HEK293T (cell line): ENCODE measurements at regions not wholly inside any gene's neighbourhood (a gene's known extent, or its start where the extent isn't known, plus 50 kb on each side); places are given as distances from the start of the nearest gene placed in this dataset.

Experiments
- CTCF ChIA-PET: fragments of 350-600 bp; formaldehyde crosslinking; extraction: SDS; loops from one replicate; lab custom pipeline; 2021; ENCODE audit warnings: antibody characterized with exemption, inconsistent platforms; lab: Yijun Ruan, JAX
- POLR2A ChIA-PET: fragments of 350-600 bp; formaldehyde crosslinking; extraction: SDS; loops from one replicate; lab custom pipeline; 2020; ENCODE audit warnings: antibody characterized with exemption, inconsistent platforms; lab: Yijun Ruan, JAX
- DNase-seq: peaks from one replicate; pipeline ENCODE4 v3.0.0; 2012; ENCODE audit warnings: mixed read lengths; ENCODE audit errors: extremely low spot score
- ARNT ChIP-seq: fragments of 450-650 bp; IDR thresholded peaks from 2 replicates; pipeline ENCODE4 v1.6.1; 2017; ENCODE audit warnings: mild to moderate bottlenecking
- BHLHE40 ChIP-seq: fragments of 450-650 bp; IDR thresholded peaks from 2 replicates; pipeline ENCODE4 v1.6.1; 2016; ENCODE audit warnings: mild to moderate bottlenecking, moderate library complexity, borderline replicate concordance
- CTBP1 ChIP-seq: fragments of 450-650 bp; IDR thresholded peaks from 2 replicates; pipeline ENCODE4 v1.6.1; 2016; ENCODE audit warnings: borderline replicate concordance
- ELF4 ChIP-seq: fragments of 450-650 bp; IDR thresholded peaks from 2 replicates; pipeline ENCODE4 v1.6.1; 2017; ENCODE audit warnings: antibody characterized with exemption
- FOXA1 ChIP-seq: fragments of 450-650 bp; IDR thresholded peaks from 2 replicates; pipeline ENCODE4 v1.6.1; 2016; ENCODE audit warnings: mild to moderate bottlenecking
- FOXK2 ChIP-seq: fragments of 450-650 bp; IDR thresholded peaks from 2 replicates; pipeline ENCODE4 v1.6.1; 2016; ENCODE audit warnings: mild to moderate bottlenecking
- FOXM1 ChIP-seq: fragments of 450-650 bp; IDR thresholded peaks from 2 replicates; pipeline ENCODE4 v1.6.1; 2017; ENCODE audit warnings: mild to moderate bottlenecking, borderline replicate concordance
- HDGF ChIP-seq: fragments of 450-650 bp; IDR thresholded peaks from 2 replicates; pipeline ENCODE4 v1.6.1; 2017; ENCODE audit warnings: antibody characterized with exemption, borderline replicate concordance
- L3MBTL2 ChIP-seq: fragments of 450-650 bp; conservative IDR thresholded peaks from 2 replicates; pipeline ENCODE4 v1.6.1; 2016; ENCODE audit warnings: mild to moderate bottlenecking
- LEF1 ChIP-seq: fragments of 450-650 bp; IDR thresholded peaks from 2 replicates; pipeline ENCODE4 v1.6.1; 2017; ENCODE audit warnings: mild to moderate bottlenecking, borderline replicate concordance
- NFRKB ChIP-seq: fragments of 450-650 bp; IDR thresholded peaks from 2 replicates; pipeline ENCODE4 v1.6.1; 2016; ENCODE audit warnings: mild to moderate bottlenecking, moderate library complexity
- PKNOX1 ChIP-seq: fragments of 450-650 bp; IDR thresholded peaks from 2 replicates; pipeline ENCODE4 v1.6.1; 2016
- SP1 ChIP-seq: fragments of 450-650 bp; IDR thresholded peaks from 2 replicates; pipeline ENCODE4 v1.6.1; 2017
- SUZ12 ChIP-seq: fragments of 450-650 bp; IDR thresholded peaks from 2 replicates; pipeline ENCODE4 v1.6.1; 2016; ENCODE audit warnings: mild to moderate bottlenecking
- TARDBP ChIP-seq: fragments of 450-650 bp; IDR thresholded peaks from 2 replicates; pipeline ENCODE4 v1.6.1; 2016
- ZNF384 ChIP-seq: fragments of 450-650 bp; IDR thresholded peaks from 2 replicates; pipeline ENCODE4 v1.6.1; 2016

- no peak for TF ChIP-seq ZNF384
- no peak for TF ChIP-seq NFRKB
- TF ChIP-seq CTBP1, result no peak
- no peak for TF ChIP-seq BHLHE40
- TF ChIP-seq L3MBTL2, result no peak
- TF ChIP-seq LEF1, result no peak
- no peak for TF ChIP-seq FOXA1
- TF ChIP-seq ELF4, result no peak
- TF ChIP-seq FOXK2, result no peak
- TF ChIP-seq ARNT, result no peak
- no peak for TF ChIP-seq SUZ12
- no peak for TF ChIP-seq SP1
- no peak for TF ChIP-seq HDGF
- TF ChIP-seq FOXM1, result no peak
- TF ChIP-seq TARDBP, result no peak
- no peak for TF ChIP-seq PKNOX1
- ChIA-PET POLR2A (interaction anchor here (0.9 kb wide), 1 partner anchor 42 kb away, joined by 3 read pairs; no protein-coding TSS in a partner anchor), CTCF (interaction anchor here (1.2 kb wide), 1 partner anchor 416 kb away, joined by 3 read pairs; no protein-coding TSS in a partner anchor)
- DNase-seq, result peak; percentile 29
These were observed 80.7 kb upstream of the SEC61G start for GRCh38 chr7:54839575-54840213.

- no peak for DNase-seq
- ChIA-PET POLR2A (no interaction called here), CTCF (no interaction called here)
- TF ChIP-seq PKNOX1 (peak; percentile 27; the same call in 1 of the 2 replicates), NFRKB (no peak)
These were observed 83.0 kb upstream of the SEC61G start for GRCh38 chr7:54841772-54842697.

GRCh38 chr7:54843841-54844355 lies 84.9 kb upstream of the SEC61G start:
- CTCF ChIA-PET, result interaction anchor here (0.5 to 1.0 kb wide), 2 partner anchors 231 to 412 kb away, joined by 3 to 4 read pairs; no protein-coding TSS in a partner anchor
- no peak for DNase-seq
- no peak for TF ChIP-seq CTBP1
- no peak for TF ChIP-seq HDGF
- TF ChIP-seq BHLHE40, result no peak
- no peak for TF ChIP-seq SUZ12
- TF ChIP-seq LEF1, result no peak
- no peak for TF ChIP-seq FOXA1
- no peak for TF ChIP-seq TARDBP
- TF ChIP-seq L3MBTL2, result no peak
- no peak for TF ChIP-seq ELF4
- no peak for TF ChIP-seq FOXM1
- TF ChIP-seq FOXK2, result no peak
- no peak for TF ChIP-seq NFRKB
- no peak for TF ChIP-seq SP1
- TF ChIP-seq PKNOX1, result no peak
- TF ChIP-seq ARNT, result no peak
- no peak for TF ChIP-seq ZNF384
- POLR2A ChIA-PET, result no interaction called here

GRCh38 chr7:54846273-54846672 lies 87.3 kb upstream of the SEC61G start:
- ChIA-PET CTCF (interaction anchor here (0.9 kb wide), 1 partner anchor 409 kb away, joined by 3 read pairs; no protein-coding TSS in a partner anchor), POLR2A (no interaction called here)
- DNase-seq, result no peak
- no peak for TF ChIP-seq FOXA1
- no peak for TF ChIP-seq FOXK2
- no peak for TF ChIP-seq ARNT
- TF ChIP-seq SUZ12, result no peak
- no peak for TF ChIP-seq ZNF384
- TF ChIP-seq NFRKB, result no peak
- no peak for TF ChIP-seq PKNOX1
- no peak for TF ChIP-seq ELF4
- no peak for TF ChIP-seq L3MBTL2
- no peak for TF ChIP-seq BHLHE40
- no peak for TF ChIP-seq CTBP1
- no peak for TF ChIP-seq TARDBP
- TF ChIP-seq FOXM1, result no peak
- TF ChIP-seq SP1, result no peak
- no peak for TF ChIP-seq HDGF
- no peak for TF ChIP-seq LEF1

GRCh38 chr7:54847921-54848320 lies 88.9 kb upstream of the SEC61G start:
- no peak for TF ChIP-seq FOXK2
- TF ChIP-seq BHLHE40, result no peak
- TF ChIP-seq CTBP1, result no peak
- no peak for TF ChIP-seq ARNT
- no peak for TF ChIP-seq L3MBTL2
- no peak for TF ChIP-seq ELF4
- no peak for TF ChIP-seq LEF1
- TF ChIP-seq SUZ12, result no peak
- no peak for TF ChIP-seq ZNF384
- no peak for TF ChIP-seq HDGF
- TF ChIP-seq TARDBP, result no peak
- TF ChIP-seq NFRKB, result no peak
- ChIA-PET CTCF (interaction anchor here (0.8 kb wide), 1 partner anchor 12 kb away, joined by 3 read pairs; no protein-coding TSS in a partner anchor), POLR2A (no interaction called here)
- DNase-seq, result no peak
